Thymus (tissue), 11 donors: ENCODE measurements at regions not wholly inside any gene's neighbourhood (a gene's known extent, or its start where the extent isn't known, plus 50 kb on each side); places are given as distances from the start of the nearest gene placed in this dataset.

Experiments used
- DNase-seq, 9 donors: peaks; one replicate each; pipeline ENCODE4 v3.0.0-alpha.2; 2013; ENCODE audit warnings: low spot score in 9 of 9, low read depth in 6 of 9, missing footprints in 1 of 9
- H3K27ac ChIP-seq, 2 donors: one replicate each; pipeline ENCODE4 v1.5.1; 2013; ENCODE audit warnings: control low read depth in 1 of 2, low read depth in 1 of 2, low read length in 1 of 2, mild to moderate bottlenecking in 1 of 2, moderate library complexity in 1 of 2
- H3K27me3 ChIP-seq, 2 donors: one replicate each; pipeline ENCODE4 v1.5.1; 2013; ENCODE audit warnings: low read length in 1 of 2; ENCODE audit not compliant: control insufficient read depth in 2 of 2, insufficient read depth in 1 of 2
- H3K36me3 ChIP-seq, 2 donors: one replicate each; pipeline ENCODE4 v1.5.1; 2013; ENCODE audit warnings: low read length in 1 of 2, mild to moderate bottlenecking in 1 of 2, moderate library complexity in 1 of 2; ENCODE audit not compliant: control insufficient read depth in 2 of 2, insufficient read depth in 2 of 2
- H3K4me1 ChIP-seq, 2 donors: one replicate each; pipeline ENCODE4 v1.5.1; 2013; ENCODE audit warnings: low read length in 2 of 2; ENCODE audit not compliant: control insufficient read depth in 2 of 2, insufficient read depth in 2 of 2
- H3K4me3 ChIP-seq, 2 donors: one replicate each; pipeline ENCODE4 v1.5.1; 2013; ENCODE audit warnings: low read length in 2 of 2, control low read depth in 1 of 2, mild to moderate bottlenecking in 1 of 2
- H3K9me3 ChIP-seq, 2 donors: one replicate each; pipeline ENCODE4 v1.5.1; 2013; ENCODE audit warnings: low read length in 1 of 2, mild to moderate bottlenecking in 1 of 2; ENCODE audit not compliant: control insufficient read depth in 2 of 2, insufficient read depth in 1 of 2
- WGBS: extraction: QIAGEN DNeasy Blood & Tissue Kit; methylation state at CpG from one replicate; pipeline ENCODE4 v1.1.7; 2013; 5-methylcytosine and 5-hydroxymethylcytosine counted together
- donor health status: healthy.

- no peaks in the 10 kb centered on the region for H3K36me3 ChIP-seq
- no peaks in the 10 kb centered on the region for H3K27me3 ChIP-seq
- no peaks in the 10 kb centered on the region for H3K4me1 ChIP-seq
- no peak overlapping the region for H3K4me3 ChIP-seq
- H3K9me3 ChIP-seq: no peaks in the 10 kb centered on the region
- no peak overlapping the region for H3K27ac ChIP-seq
- no peak for DNase-seq
- 95% methylated on average over 4 of the region's 4 CpGs for WGBS
Measured at GRCh38 chr14:37792124-37792523, 196.7 kb downstream of the TTC6 start.

GRCh38 chr14:37796703-37797416, 201.4 kb downstream of the TTC6 start:
- DNase-seq: no peak
- H3K27me3 ChIP-seq: no peaks in the 10 kb centered on the region
- H3K27ac ChIP-seq: no peak overlapping the region
- no peaks in the 10 kb centered on the region for H3K36me3 ChIP-seq
- no peaks in the 10 kb centered on the region for H3K4me1 ChIP-seq
- H3K9me3 ChIP-seq: no peaks in the 10 kb centered on the region
- 94% methylated on average over 4 of the region's 4 CpGs for WGBS
- no peak overlapping the region for H3K4me3 ChIP-seq

GRCh38 chr14:37797675-37798074, 202.2 kb downstream of the TTC6 start:
- no peak overlapping the region for H3K4me3 ChIP-seq
- H3K4me1 ChIP-seq: no peaks in the 10 kb centered on the region
- H3K27ac ChIP-seq: no peak overlapping the region
- no peaks in the 10 kb centered on the region for H3K36me3 ChIP-seq
- H3K27me3 ChIP-seq: no peaks in the 10 kb centered on the region
- DNase-seq: no peak
- WGBS: 0% methylated on average over 1 of the region's 1 CpG
- no peaks in the 10 kb centered on the region for H3K9me3 ChIP-seq

- Histone ChIP-seq H3K4me1 (no peaks in the 10 kb centered on the region), H3K27ac (no peak overlapping the region), H3K4me3 (no peak overlapping the region), H3K27me3 (no peaks in the 10 kb centered on the region), H3K9me3 (no peaks in the 10 kb centered on the region), H3K36me3 (no peaks in the 10 kb centered on the region)
- no peak for DNase-seq
Measured at GRCh38 chr14:37807722-37808121, 212.3 kb downstream of the TTC6 start.

- WGBS: 85% methylated on average over 4 of the region's 4 CpGs
- H3K4me3 ChIP-seq: no peak overlapping the region
- H3K4me1 ChIP-seq: no peaks in the 10 kb centered on the region
- no peak overlapping the region for H3K27ac ChIP-seq
- DNase-seq: no peak
- H3K36me3 ChIP-seq: no peaks in the 10 kb centered on the region
- H3K9me3 ChIP-seq: no peaks in the 10 kb centered on the region
- no peaks in the 10 kb centered on the region for H3K27me3 ChIP-seq
Measured at GRCh38 chr14:37810094-37810801, 214.8 kb downstream of the TTC6 start.

- DNase-seq: no peak
- Histone ChIP-seq H3K27ac (no peak overlapping the region), H3K27me3 (no peaks in the 10 kb centered on the region), H3K9me3 (no peaks in the 10 kb centered on the region), H3K4me1 (no peaks in the 10 kb centered on the region), H3K36me3 (no peaks in the 10 kb centered on the region), H3K4me3 (no peak overlapping the region)
Measured at GRCh38 chr14:37813732-37814131, 218.3 kb downstream of the TTC6 start.

GRCh38 chr14:37816135-37816534, 220.7 kb downstream of the TTC6 start:
- Histone ChIP-seq H3K4me1 (no peaks in the 10 kb centered on the region), H3K4me3 (no peak overlapping the region), H3K27me3 (no peaks in the 10 kb centered on the region), H3K9me3 (no peaks in the 10 kb centered on the region), H3K36me3 (no peaks in the 10 kb centered on the region), H3K27ac (no peak overlapping the region)
- WGBS: 83% methylated on average over 1 of the region's 1 CpG
- DNase-seq: no peak

- H3K27me3 ChIP-seq: no peaks in the 10 kb centered on the region
- WGBS: 86% methylated on average over 4 of the region's 4 CpGs
- no peak for DNase-seq
- H3K4me1 ChIP-seq: no peaks in the 10 kb centered on the region
- no peak overlapping the region for H3K27ac ChIP-seq
- H3K36me3 ChIP-seq: no peaks in the 10 kb centered on the region
- H3K9me3 ChIP-seq: no peaks in the 10 kb centered on the region
- H3K4me3 ChIP-seq: no peak overlapping the region
Measured at GRCh38 chr14:37816743-37817295, 221.4 kb downstream of the TTC6 start.

GRCh38 chr14:37819155-37820015, 224.0 kb downstream of the TTC6 start:
- Histone ChIP-seq H3K27ac (no peak overlapping the region), H3K36me3 (no peaks in the 10 kb centered on the region), H3K9me3 (no peaks in the 10 kb centered on the region), H3K4me1 (no peaks in the 10 kb centered on the region), H3K27me3 (no peaks in the 10 kb centered on the region), H3K4me3 (no peak overlapping the region)
- WGBS: 85% methylated on average over 8 of the region's 8 CpGs
- DNase-seq: no peak
